ENCODE measurements at regions not wholly inside any gene's neighbourhood (a gene's known extent, or its start where the extent isn't known, plus 50 kb on each side); places are given as distances from the start of the nearest gene placed in this dataset.

DNA sequence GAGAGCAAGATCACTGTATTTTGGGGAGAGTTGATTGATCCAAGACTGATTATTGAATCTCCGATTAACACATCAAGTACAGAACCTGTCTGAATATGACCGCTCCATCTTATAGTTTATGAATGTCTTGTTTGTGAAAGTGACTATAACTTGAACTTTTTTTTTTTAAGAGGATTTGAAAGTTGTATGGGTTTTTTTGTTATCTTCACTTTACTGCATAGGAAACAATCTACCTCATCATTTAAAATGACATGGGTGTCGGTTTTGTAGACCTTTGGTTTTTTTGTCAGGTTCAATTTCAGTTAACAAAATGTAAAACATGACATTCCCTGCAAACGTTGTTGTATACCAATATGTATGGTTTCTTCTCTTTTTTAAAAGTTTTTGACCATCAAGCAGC lies 103.0 kb upstream of the NUDT6 start:
- TF ChIP-seq POLR2A (IDR thresholded peaks at IDR 0.05; ENCODE audit: low read depth, low read length), result no peak
- TF ChIP-seq TAF1 (IDR thresholded peaks at IDR 0.05; ENCODE audit: borderline replicate concordance, low read depth, low read length), result no peak
- TF ChIP-seq POLR2AphosphoS5 (IDR thresholded peaks at IDR 0.05; ENCODE audit: low read depth, low read length), result no peak
